ENCODE measurements at regions not wholly inside any gene's neighbourhood (a gene's known extent, or its start where the extent isn't known, plus 50 kb on each side); places are given as distances from the start of the nearest gene placed in this dataset.

GRCh38 chr5:164350236-164350635, 844.8 kb downstream of the MAT2B start:
- no peak overlapping the region for H3K4me3 ChIP-seq (ENCODE audit: low read depth, low read length, poor library complexity, severe bottlenecking)
- H3K9me3 ChIP-seq (ENCODE audit: low read length): no peaks in the 10 kb centered on the region
- no peaks in the 10 kb centered on the region for H3K79me2 ChIP-seq (ENCODE audit: insufficient read depth, low read length)
- no peaks in the 10 kb centered on the region for H4K20me1 ChIP-seq (ENCODE audit: insufficient read depth, low read length)
- no peak overlapping the region for H3K4me2 ChIP-seq (ENCODE audit: low read length)
- H3K27ac ChIP-seq (ENCODE audit: low read depth, low read length, poor library complexity, severe bottlenecking): no peak overlapping the region
- TF ChIP-seq EZH2 (IDR thresholded peaks at IDR 0.05; ENCODE audit: borderline replicate concordance, low read length): no peak
- no peak for TF ChIP-seq CTCF (IDR thresholded peaks at IDR 0.05; ENCODE audit: low read length)
- H3K9me2 ChIP-seq (ENCODE audit: low read depth, low read length): no peaks in the 10 kb centered on the region
- H3K36me3 ChIP-seq (ENCODE audit: insufficient read depth, low read length): no peaks in the 10 kb centered on the region
- no peaks in the 10 kb centered on the region for H3K27me3 ChIP-seq (ENCODE audit: insufficient read depth, low read length)
- H2AFZ ChIP-seq (ENCODE audit: low read length): no peak overlapping the region
- no peak overlapping the region for H3K9ac ChIP-seq (ENCODE audit: low read length)
- H3K4me1 ChIP-seq (ENCODE audit: insufficient read depth, low read length, severe bottlenecking): no peaks in the 10 kb centered on the region
- no peaks in the 10 kb centered on the region for H3F3A ChIP-seq (ENCODE audit: insufficient read depth, low read length)

GRCh38 chr5:164351245-164351834, 845.9 kb downstream of the MAT2B start:
- no peaks in the 10 kb centered on the region for H3K9me3 ChIP-seq (ENCODE audit: low read length)
- no peak for TF ChIP-seq CTCF (IDR thresholded peaks at IDR 0.05; ENCODE audit: low read length)
- TF ChIP-seq EZH2 (IDR thresholded peaks at IDR 0.05; ENCODE audit: borderline replicate concordance, low read length): no peak

GRCh38 chr5:164352695-164353094, 847.3 kb downstream of the MAT2B start:
- Histone ChIP-seq H3K9ac (ENCODE audit: low read length) (no peak overlapping the region), H3K79me2 (ENCODE audit: insufficient read depth, low read length) (no peaks in the 10 kb centered on the region), H3K27ac (ENCODE audit: low read depth, low read length, poor library complexity, severe bottlenecking) (no peak overlapping the region), H2AFZ (ENCODE audit: low read length) (no peak overlapping the region), H3K4me1 (ENCODE audit: insufficient read depth, low read length, severe bottlenecking) (no peaks in the 10 kb centered on the region), H3K27me3 (ENCODE audit: insufficient read depth, low read length) (no peaks in the 10 kb centered on the region), H3K9me3 (ENCODE audit: low read length) (no peaks in the 10 kb centered on the region), H4K20me1 (ENCODE audit: insufficient read depth, low read length) (no peaks in the 10 kb centered on the region), H3F3A (ENCODE audit: insufficient read depth, low read length) (no peaks in the 10 kb centered on the region), H3K9me2 (ENCODE audit: low read depth, low read length) (no peaks in the 10 kb centered on the region), H3K36me3 (ENCODE audit: insufficient read depth, low read length) (no peaks in the 10 kb centered on the region), H3K4me3 (ENCODE audit: low read depth, low read length, poor library complexity, severe bottlenecking) (no peak overlapping the region), H3K4me2 (ENCODE audit: low read length) (no peak overlapping the region)
- TF ChIP-seq EZH2 (IDR thresholded peaks at IDR 0.05; ENCODE audit: borderline replicate concordance, low read length) (no peak), CTCF (IDR thresholded peaks at IDR 0.05; ENCODE audit: low read length) (no peak)

More at GRCh38 chr5:164351245-164351834, 845.9 kb downstream of the MAT2B start:
- no peak overlapping the region for H3K27ac ChIP-seq (ENCODE audit: low read depth, low read length, poor library complexity, severe bottlenecking)
- H3K4me3 ChIP-seq (ENCODE audit: low read depth, low read length, poor library complexity, severe bottlenecking): no peak overlapping the region
- H3K36me3 ChIP-seq (ENCODE audit: insufficient read depth, low read length): no peaks in the 10 kb centered on the region
- no peak overlapping the region for H2AFZ ChIP-seq (ENCODE audit: low read length)
- H3K4me2 ChIP-seq (ENCODE audit: low read length): no peak overlapping the region
- no peaks in the 10 kb centered on the region for H4K20me1 ChIP-seq (ENCODE audit: insufficient read depth, low read length)
- H3F3A ChIP-seq (ENCODE audit: insufficient read depth, low read length): no peaks in the 10 kb centered on the region
- H3K9me2 ChIP-seq (ENCODE audit: low read depth, low read length): no peaks in the 10 kb centered on the region
- no peaks in the 10 kb centered on the region for H3K79me2 ChIP-seq (ENCODE audit: insufficient read depth, low read length)
- H3K4me1 ChIP-seq (ENCODE audit: insufficient read depth, low read length, severe bottlenecking): no peaks in the 10 kb centered on the region
- no peak overlapping the region for H3K9ac ChIP-seq (ENCODE audit: low read length)
- no peaks in the 10 kb centered on the region for H3K27me3 ChIP-seq (ENCODE audit: insufficient read depth, low read length)
